Epithelial cell of proximal tubule (primary cell): ENCODE measurements at regions not wholly inside any gene's neighbourhood (a gene's known extent, or its start where the extent isn't known, plus 50 kb on each side); places are given as distances from the start of the nearest gene placed in this dataset.

Experiments
- DNase-seq: peaks from one replicate; pipeline ENCODE4 v3.0.0-alpha.2; 2011; ENCODE audit warnings: low read depth
- H3K4me3 ChIP-seq: 2 replicates; pipeline ENCODE4 v1.5.1; 2011; ENCODE audit warnings: low read depth, mild to moderate bottlenecking, low read length
- CTCF ChIP-seq: conservative IDR thresholded peaks from 2 replicates; pipeline ENCODE4 v1.5.1; 2012; ENCODE audit warnings: low read depth, mild to moderate bottlenecking, low read length

- no peak overlapping the region for H3K4me3 ChIP-seq
- no peak for TF ChIP-seq CTCF
Observed at GRCh38 chr22:48660790-48661740, 1166.6 kb downstream of the BRD1 start.

GRCh38 chr22:48660104-48660789, 1167.4 kb downstream of the BRD1 start:
- no peak for TF ChIP-seq CTCF
- no peak for DNase-seq
- H3K4me3 ChIP-seq, result no peak overlapping the region

More at GRCh38 chr22:48660790-48661740, 1166.6 kb downstream of the BRD1 start:
- no peak for DNase-seq

- H3K4me3 ChIP-seq, result no peak overlapping the region
- no peak for DNase-seq
- no peak for TF ChIP-seq CTCF
Observed at GRCh38 chr22:48659404-48659996, 1168.2 kb downstream of the BRD1 start.

- DNase-seq, result no peak
- no peak for TF ChIP-seq CTCF
- H3K4me3 ChIP-seq, result no peak overlapping the region
Observed at GRCh38 chr22:48658871-48659270, 1168.8 kb downstream of the BRD1 start.

- H3K4me3 ChIP-seq, result no peak overlapping the region
- DNase-seq, result no peak
- TF ChIP-seq CTCF, result no peak
Observed at GRCh38 chr22:48658246-48658645, 1169.4 kb downstream of the BRD1 start.

GRCh38 chr22:48654492-48654891, 1173.2 kb downstream of the BRD1 start:
- H3K4me3 ChIP-seq, result no peak overlapping the region
- DNase-seq, result no peak
- no peak for TF ChIP-seq CTCF
